Muscle layer of duodenum (tissue), 2 donors: ENCODE measurements at regions not wholly inside any gene's neighbourhood (a gene's known extent, or its start where the extent isn't known, plus 50 kb on each side); places are given as distances from the start of the nearest gene placed in this dataset.
"Not testable (repeated sequence)": the region's sequence is repeated elsewhere in the genome, so short reads cannot be mapped to it uniquely, and the experiment has no call there.

Experiments used
- H3K27ac ChIP-seq: one replicate; pipeline ENCODE4 v1.7.0; 2013; ENCODE audit warnings: mild to moderate bottlenecking, low read length
- H3K27me3 ChIP-seq: one replicate; pipeline ENCODE4 v1.7.0; 2013; ENCODE audit warnings: low read depth, mild to moderate bottlenecking, control low read depth, low read length
- H3K36me3 ChIP-seq, 2 donors: one replicate each; pipeline ENCODE4 v1.7.0; 2013; ENCODE audit warnings: low read length in 2 of 2, control low read depth in 1 of 2, mild to moderate bottlenecking in 1 of 2; ENCODE audit not compliant: insufficient read depth in 2 of 2, control insufficient read depth in 1 of 2
- H3K4me1 ChIP-seq, 2 donors: one replicate each; pipeline ENCODE4 v1.7.0; 2013; ENCODE audit warnings: low read length in 2 of 2, mild to moderate bottlenecking in 2 of 2, control low read depth in 1 of 2, moderate library complexity in 1 of 2; ENCODE audit not compliant: insufficient read depth in 2 of 2, control insufficient read depth in 1 of 2
- H3K4me3 ChIP-seq, 2 donors: one replicate each; pipeline ENCODE4 v1.7.0; 2013; ENCODE audit warnings: low read length in 2 of 2, low read depth in 1 of 2, mild to moderate bottlenecking in 1 of 2
- H3K9me3 ChIP-seq, 2 donors: one replicate each; pipeline ENCODE4 v1.7.0; 2013; ENCODE audit warnings: low read length in 2 of 2, control low read depth in 1 of 2, mild to moderate bottlenecking in 1 of 2; ENCODE audit not compliant: control insufficient read depth in 1 of 2
- donor health status: healthy.

DNA sequence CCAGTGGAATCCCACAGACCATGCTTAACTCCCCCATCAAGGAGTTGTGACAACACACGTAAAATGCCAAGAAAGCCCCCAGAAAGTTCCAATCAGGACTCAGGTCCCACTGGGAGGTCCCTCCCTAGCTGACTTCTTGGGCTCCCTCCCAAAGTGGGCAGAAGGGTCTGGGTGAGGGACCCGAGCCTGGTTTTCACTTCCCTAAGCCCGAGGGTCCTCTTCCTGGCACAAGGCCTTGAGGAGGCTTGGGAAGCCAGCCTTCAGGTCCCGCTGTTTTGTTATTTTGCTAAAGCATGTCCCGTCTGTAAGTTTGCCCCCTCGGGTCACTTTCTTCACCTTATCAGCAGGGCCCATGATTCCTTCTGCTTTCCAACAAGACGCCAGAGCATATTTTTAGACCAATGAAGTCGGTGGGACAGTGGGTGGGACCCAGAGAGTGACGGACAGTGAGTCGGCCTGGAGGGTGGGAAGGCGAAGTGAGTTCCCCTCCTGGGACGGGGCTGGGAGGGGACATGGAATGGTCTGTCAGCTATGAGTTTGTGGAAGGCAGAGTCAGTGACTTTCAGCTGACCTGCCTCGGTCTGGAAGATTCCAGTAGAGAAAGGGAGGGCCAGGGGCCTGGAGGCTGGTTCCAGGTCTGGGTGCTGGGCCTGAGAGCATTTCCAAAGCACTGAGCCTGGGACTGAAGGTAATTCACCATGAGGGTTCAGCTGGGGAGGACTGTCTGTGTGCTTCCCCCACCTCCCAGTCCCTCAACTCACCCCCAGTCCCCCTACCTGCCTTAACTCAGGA is 261.3 kb downstream of the GOLGA6L6 start:
- not testable (repeated sequence) for H3K4me1 ChIP-seq, H3K27ac ChIP-seq, H3K27me3 ChIP-seq, H3K4me3 ChIP-seq, H3K36me3 ChIP-seq
- peaks cover 0 to 19% of the 10 kb centered on the region in 2 donors for H3K9me3 ChIP-seq

DNA sequence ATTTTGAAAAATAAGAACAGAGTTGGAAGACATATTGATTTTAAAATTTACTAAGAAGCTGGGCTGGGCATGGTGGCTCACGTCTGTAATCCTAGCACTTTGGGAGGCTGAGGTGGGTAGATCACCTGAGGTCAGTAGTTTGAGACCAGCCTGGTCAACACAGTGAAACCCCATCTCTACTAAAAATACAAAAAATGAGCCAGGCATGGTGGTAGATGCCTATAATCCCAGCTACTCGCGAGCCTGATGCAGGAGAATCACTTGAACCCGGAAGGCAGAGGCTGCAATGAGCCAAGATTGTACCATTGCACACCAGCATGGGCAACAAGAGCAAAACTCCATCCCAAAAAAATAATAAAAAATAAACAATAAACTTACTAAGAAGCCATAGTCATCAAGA is 262.5 kb downstream of the GOLGA6L6 start:
- H3K36me3 ChIP-seq, H3K4me3 ChIP-seq, H3K4me1 ChIP-seq, H3K27me3 ChIP-seq, H3K27ac ChIP-seq: not testable (repeated sequence)
- peaks cover 0 to 19% of the 10 kb centered on the region in 2 donors for H3K9me3 ChIP-seq

- H3K4me3 ChIP-seq, H3K36me3 ChIP-seq, H3K27me3 ChIP-seq, H3K4me1 ChIP-seq, H3K27ac ChIP-seq: not testable (repeated sequence)
- peaks cover 0 to 19% of the 10 kb centered on the region in 2 donors for H3K9me3 ChIP-seq
Measured at GRCh38 chr15:20278376-20278775, 263.2 kb downstream of the GOLGA6L6 start.

GRCh38 chr15:20277451-20277850 is 264.1 kb downstream of the GOLGA6L6 start:
- not testable (repeated sequence) for H3K4me3 ChIP-seq, H3K27ac ChIP-seq, H3K27me3 ChIP-seq, H3K36me3 ChIP-seq, H3K4me1 ChIP-seq
- H3K9me3 ChIP-seq, result peaks cover 0 to 19% of the 10 kb centered on the region in 2 donors

GRCh38 chr15:20276312-20277114 is 265.1 kb downstream of the GOLGA6L6 start:
- H3K4me1 ChIP-seq, H3K36me3 ChIP-seq, H3K27me3 ChIP-seq, H3K27ac ChIP-seq: not testable (repeated sequence)
- peak overlapping the region in 1 of 2 donors; percentile 7 for H3K4me3 ChIP-seq
- H3K9me3 ChIP-seq, result peaks cover 0 to 18% of the 10 kb centered on the region in 2 donors

- not testable (repeated sequence) for H3K4me1 ChIP-seq, H3K4me3 ChIP-seq, H3K27me3 ChIP-seq, H3K36me3 ChIP-seq, H3K27ac ChIP-seq
- H3K9me3 ChIP-seq, result peaks cover 0 to 12% of the 10 kb centered on the region in 2 donors
Measured at GRCh38 chr15:20275373-20275967, 266.1 kb downstream of the GOLGA6L6 start.

DNA sequence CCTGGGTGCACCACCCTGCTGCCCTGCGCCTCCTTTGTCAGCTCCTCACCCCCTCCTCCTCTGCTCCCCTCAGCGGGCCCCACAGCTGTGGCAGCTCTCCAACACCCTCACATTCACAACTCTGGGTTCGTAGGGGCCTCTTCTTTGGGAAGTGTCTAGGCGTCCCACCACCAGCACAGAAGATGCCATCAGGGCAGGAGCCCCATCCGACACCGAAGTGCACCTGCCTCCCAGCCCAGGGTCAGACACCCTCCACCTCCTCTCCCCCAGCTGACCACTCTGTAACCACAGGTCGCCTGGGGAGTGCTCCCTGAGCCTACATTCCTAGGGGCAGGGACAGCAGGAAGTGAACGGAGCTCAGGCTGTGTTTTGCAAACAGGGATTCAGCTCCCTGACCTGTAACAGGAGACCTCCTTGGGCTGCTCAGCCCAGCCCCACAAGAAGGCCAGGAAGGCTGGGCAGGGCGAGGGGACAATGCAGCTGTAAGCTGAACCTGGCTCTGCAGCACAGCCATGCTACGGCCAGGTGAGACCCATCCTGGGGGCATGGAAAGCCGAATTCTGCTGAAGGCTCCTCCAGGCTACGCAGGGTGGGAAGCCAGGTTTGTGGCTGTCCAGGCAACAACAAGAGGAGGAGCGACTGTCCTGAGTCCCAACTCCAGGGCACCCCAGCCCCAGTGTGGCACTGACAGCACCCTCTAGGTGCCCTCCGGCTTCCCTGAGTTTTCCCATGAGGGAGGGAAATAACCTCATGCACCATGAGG is 269.0 kb downstream of the GOLGA6L6 start:
- Histone ChIP-seq H3K36me3 (no peaks in the 10 kb centered on the region), H3K27me3 (peaks cover 4% of the 10 kb centered on the region), H3K4me1 (no peaks in the 10 kb centered on the region), H3K9me3 (peaks cover 0 to 7% of the 10 kb centered on the region in 2 donors), H3K4me3 (no peak overlapping the region), H3K27ac (no peak overlapping the region)

- Histone ChIP-seq H3K27me3 (peaks cover 4% of the 10 kb centered on the region), H3K4me3 (no peak overlapping the region), H3K4me1 (no peaks in the 10 kb centered on the region), H3K9me3 (peaks cover 0 to 1% of the 10 kb centered on the region in 2 donors), H3K27ac (no peak overlapping the region), H3K36me3 (no peaks in the 10 kb centered on the region)
Measured at GRCh38 chr15:20271647-20272046, 270.0 kb downstream of the GOLGA6L6 start.

- not testable (repeated sequence) for H3K27ac ChIP-seq, H3K36me3 ChIP-seq, H3K4me1 ChIP-seq, H3K9me3 ChIP-seq, H3K4me3 ChIP-seq, H3K27me3 ChIP-seq
Measured at GRCh38 chr15:20269956-20270355, 271.6 kb downstream of the GOLGA6L6 start.

GRCh38 chr15:20267996-20268395 is 273.6 kb downstream of the GOLGA6L6 start:
- H3K27ac ChIP-seq, H3K4me1 ChIP-seq, H3K36me3 ChIP-seq, H3K4me3 ChIP-seq, H3K9me3 ChIP-seq, H3K27me3 ChIP-seq: not testable (repeated sequence)
